Natural killer cell (primary cell): ENCODE measurements at regions not wholly inside any gene's neighbourhood (a gene's known extent, or its start where the extent isn't known, plus 50 kb on each side); places are given as distances from the start of the nearest gene placed in this dataset.

Experiments used
- ATAC-seq, 3 donors: fragments of 150-1000 bp in 2 of 3; fragments of 200-7000 bp in 1 of 3; cut with Tn5 transposase; 1 replicate in 1 of 3; 2 replicates in 2 of 3; pipeline ENCODE4 v1.10.0; 2021; ENCODE audit warnings: mild to moderate bottlenecking in 2 of 3, moderate library complexity in 2 of 3
- DNase-seq, 2 donors: peaks; one replicate each; pipeline versions ENCODE4 v3.0.0 to v3.0.0-alpha.2; 2013 to 2021; ENCODE audit warnings: mixed read lengths in 1 of 2
- H3K27ac ChIP-seq: one replicate; pipeline ENCODE4 v1.5.1; 2013; ENCODE audit warnings: mild to moderate bottlenecking, low read length
- H3K27me3 ChIP-seq: one replicate; pipeline ENCODE4 v1.6.1; 2013; ENCODE audit warnings: low read length; ENCODE audit not compliant: control insufficient read depth, insufficient read depth
- H3K36me3 ChIP-seq: one replicate; pipeline ENCODE4 v1.6.1; 2013; ENCODE audit warnings: low read length; ENCODE audit not compliant: control insufficient read depth, insufficient read depth
- H3K4me1 ChIP-seq: one replicate; pipeline ENCODE4 v1.6.1; 2013; ENCODE audit warnings: low read length; ENCODE audit not compliant: control insufficient read depth, insufficient read depth
- H3K4me3 ChIP-seq: one replicate; pipeline ENCODE4 v1.5.1; 2013; ENCODE audit warnings: low read length
- H3K9me3 ChIP-seq: one replicate; pipeline ENCODE4 v1.6.1; 2013; ENCODE audit warnings: low read length; ENCODE audit not compliant: control insufficient read depth, insufficient read depth
- H3K27ac Mint-ChIP-seq, 2 donors: one replicate each; pipeline ENCODE4 v1.8.0; 2022; ENCODE audit warnings: mild to moderate bottlenecking in 2 of 2, mixed read lengths in 2 of 2, moderate library complexity in 1 of 2
- H3K27me3 Mint-ChIP-seq, 2 donors: one replicate each; pipeline ENCODE4 v1.8.0; 2022; ENCODE audit warnings: low read depth in 2 of 2, mixed read lengths in 2 of 2
- H3K36me3 Mint-ChIP-seq: one replicate; pipeline ENCODE4 v1.8.0; 2022; ENCODE audit warnings: mixed read lengths
- H3K4me1 Mint-ChIP-seq, 2 donors: one replicate each; pipeline ENCODE4 v1.8.0; 2022; ENCODE audit warnings: mixed read lengths in 2 of 2
- H3K4me3 Mint-ChIP-seq: one replicate; pipeline ENCODE4 v1.8.0; 2022; ENCODE audit warnings: mild to moderate bottlenecking, moderate library complexity, mixed read lengths
- H3K9me3 Mint-ChIP-seq, 2 donors: one replicate each; pipeline ENCODE4 v1.8.0; 2022; ENCODE audit warnings: mixed read lengths in 2 of 2
- CTCF ChIP-seq: fragments of 200-600 bp; IDR thresholded peaks from one replicate; pipeline ENCODE4 v1.8.0; 2022; ENCODE audit warnings: antibody characterized with exemption
- WGBS: methylation state at CpG from one replicate; pipeline ENCODE4 v1.1.7; 2013; ENCODE audit warnings: missing lambda C conversion rate; ENCODE audit not compliant: insufficient coverage; 5-methylcytosine and 5-hydroxymethylcytosine counted together
- intact Hi-C: fragments of 100-400 bp; cut with micrococcal nuclease; formaldehyde crosslinking; loops from one replicate; pipeline ENCODE4 v1.14.2; 2022

GRCh38 chr11:23973244-23973643 lies 523.6 kb upstream of the LUZP2 start:
- no peak for ATAC-seq
- intact Hi-C loops = no loop called here
- Mint-ChIP-seq H3K36me3 (no peaks in the 10 kb centered on the region), H3K9me3 (peaks cover 0 to 2% of the 10 kb centered on the region in 2 donors), H3K4me3 (no peak overlapping the region), H3K27me3 (no peaks in the 10 kb centered on the region), H3K4me1 (no peaks in the 10 kb centered on the region), H3K27ac (no peak overlapping the region)
- no peak for TF ChIP-seq CTCF
- WGBS = 85% methylated on average over 2 of the region's 2 CpGs
- Histone ChIP-seq H3K36me3 (no peaks in the 10 kb centered on the region), H3K9me3 (no peaks in the 10 kb centered on the region), H3K4me1 (no peaks in the 10 kb centered on the region), H3K4me3 (no peak overlapping the region), H3K27ac (no peak overlapping the region), H3K27me3 (no peaks in the 10 kb centered on the region)
- DNase-seq = no peak

GRCh38 chr11:23974051-23974450 lies 522.8 kb upstream of the LUZP2 start:
- Histone ChIP-seq H3K27me3 (no peaks in the 10 kb centered on the region), H3K4me3 (no peak overlapping the region), H3K27ac (no peak overlapping the region), H3K4me1 (no peaks in the 10 kb centered on the region), H3K36me3 (no peaks in the 10 kb centered on the region), H3K9me3 (no peaks in the 10 kb centered on the region)
- 78% methylated on average over 2 of the region's 3 CpGs for WGBS
- DNase-seq = no peak
- intact Hi-C loops = no loop called here
- no peak for ATAC-seq
- no peak overlapping the region for H3K27ac Mint-ChIP-seq
- H3K4me1 Mint-ChIP-seq = no peaks in the 10 kb centered on the region
- peaks cover 0 to 2% of the 10 kb centered on the region in 2 donors for H3K9me3 Mint-ChIP-seq
- H3K4me3 Mint-ChIP-seq = no peak overlapping the region
- no peak for TF ChIP-seq CTCF
- no peaks in the 10 kb centered on the region for H3K36me3 Mint-ChIP-seq
- H3K27me3 Mint-ChIP-seq = no peaks in the 10 kb centered on the region

- no peaks in the 10 kb centered on the region for H3K27me3 Mint-ChIP-seq
- H3K9me3 Mint-ChIP-seq = peaks cover 0 to 2% of the 10 kb centered on the region in 2 donors
- no peaks in the 10 kb centered on the region for H3K4me1 ChIP-seq
- intact Hi-C loops = no loop called here
- TF ChIP-seq CTCF = no peak
- no peak overlapping the region for H3K4me3 ChIP-seq
- H3K27me3 ChIP-seq = no peaks in the 10 kb centered on the region
- DNase-seq (no peak), ATAC-seq (no peak)
- H3K27ac Mint-ChIP-seq = no peak overlapping the region
- no peaks in the 10 kb centered on the region for H3K36me3 Mint-ChIP-seq
- H3K4me1 Mint-ChIP-seq = no peaks in the 10 kb centered on the region
- no peak overlapping the region for H3K27ac ChIP-seq
- no peaks in the 10 kb centered on the region for H3K9me3 ChIP-seq
- H3K36me3 ChIP-seq = no peaks in the 10 kb centered on the region
- no peak overlapping the region for H3K4me3 Mint-ChIP-seq
These were observed 522.3 kb upstream of the LUZP2 start for GRCh38 chr11:23974601-23975000.

GRCh38 chr11:23976426-23976825 lies 520.4 kb upstream of the LUZP2 start:
- H3K9me3 Mint-ChIP-seq = no peaks in the 10 kb centered on the region
- no peak overlapping the region for H3K27ac Mint-ChIP-seq
- H3K9me3 ChIP-seq = no peaks in the 10 kb centered on the region
- no peak for TF ChIP-seq CTCF
- H3K4me3 Mint-ChIP-seq = no peak overlapping the region
- intact Hi-C loops = no loop called here
- no peaks in the 10 kb centered on the region for H3K36me3 ChIP-seq
- no peak overlapping the region for H3K27ac ChIP-seq
- no peaks in the 10 kb centered on the region for H3K4me1 ChIP-seq
- no peaks in the 10 kb centered on the region for H3K27me3 ChIP-seq
- no peak for DNase-seq
- H3K27me3 Mint-ChIP-seq = no peaks in the 10 kb centered on the region
- 89% methylated on average over 1 of the region's 1 CpG for WGBS
- no peaks in the 10 kb centered on the region for H3K36me3 Mint-ChIP-seq
- no peak overlapping the region for H3K4me3 ChIP-seq
- ATAC-seq = no peak
- no peaks in the 10 kb centered on the region for H3K4me1 Mint-ChIP-seq
